ENCODE measurements at regions not wholly inside any gene's neighbourhood (a gene's known extent, or its start where the extent isn't known, plus 50 kb on each side); places are given as distances from the start of the nearest gene placed in this dataset.

- TF ChIP-seq CTCF (IDR thresholded peaks at IDR 0.05; ENCODE audit: low read depth, low read length, missing control alignments): no peak
- DNase-seq (ENCODE audit: low read depth): no peak
- in situ Hi-C loops (cut with HindIII; ENCODE audit: low sequenced_read_pairs): no loop called here
- no peak overlapping the region for H3K4me3 ChIP-seq (ENCODE audit: low read depth, low read length)
Observed at GRCh38 chrX:82675104-82675503, 833.0 kb upstream of the POU3F4 start.

GRCh38 chrX:82676386-82676785 is 831.7 kb upstream of the POU3F4 start:
- no peak for DNase-seq (ENCODE audit: low read depth)
- in situ Hi-C loops (cut with HindIII; ENCODE audit: low sequenced_read_pairs): no loop called here
- no peak overlapping the region for H3K4me3 ChIP-seq (ENCODE audit: low read depth, low read length)
- no peak for TF ChIP-seq CTCF (IDR thresholded peaks at IDR 0.05; ENCODE audit: low read depth, low read length, missing control alignments)

GRCh38 chrX:82677286-82677685 is 830.8 kb upstream of the POU3F4 start:
- in situ Hi-C loops (cut with HindIII; ENCODE audit: low sequenced_read_pairs): no loop called here
- TF ChIP-seq CTCF (IDR thresholded peaks at IDR 0.05; ENCODE audit: low read depth, low read length, missing control alignments): no peak
- DNase-seq (ENCODE audit: low read depth): no peak

GRCh38 chrX:82692991-82693390 is 815.1 kb upstream of the POU3F4 start:
- H3K4me3 ChIP-seq (ENCODE audit: low read depth, low read length): no peak overlapping the region
- in situ Hi-C loops (cut with HindIII; ENCODE audit: low sequenced_read_pairs): no loop called here
- no peak for DNase-seq (ENCODE audit: low read depth)
- no peak for TF ChIP-seq CTCF (IDR thresholded peaks at IDR 0.05; ENCODE audit: low read depth, low read length, missing control alignments)

More at GRCh38 chrX:82677286-82677685, 830.8 kb upstream of the POU3F4 start:
- no peak overlapping the region for H3K4me3 ChIP-seq (ENCODE audit: low read depth, low read length)

GRCh38 chrX:82695066-82695465 is 813.0 kb upstream of the POU3F4 start:
- H3K4me3 ChIP-seq (ENCODE audit: low read depth, low read length): no peak overlapping the region
- in situ Hi-C loops (cut with HindIII; ENCODE audit: low sequenced_read_pairs): no loop called here
- no peak for TF ChIP-seq CTCF (IDR thresholded peaks at IDR 0.05; ENCODE audit: low read depth, low read length, missing control alignments)
- DNase-seq (ENCODE audit: low read depth): no peak

- in situ Hi-C loops (cut with HindIII; ENCODE audit: low sequenced_read_pairs): no loop called here
- no peak overlapping the region for H3K4me3 ChIP-seq (ENCODE audit: low read depth, low read length)
- DNase-seq (ENCODE audit: low read depth): no peak
- TF ChIP-seq CTCF (IDR thresholded peaks at IDR 0.05; ENCODE audit: low read depth, low read length, missing control alignments): no peak
Observed at GRCh38 chrX:82703551-82703950, 804.5 kb upstream of the POU3F4 start.

GRCh38 chrX:82711457-82711856 is 796.6 kb upstream of the POU3F4 start:
- H3K4me3 ChIP-seq (ENCODE audit: low read depth, low read length): no peak overlapping the region
- no peak for TF ChIP-seq CTCF (IDR thresholded peaks at IDR 0.05; ENCODE audit: low read depth, low read length, missing control alignments)
- no peak for DNase-seq (ENCODE audit: low read depth)
- in situ Hi-C loops (cut with HindIII; ENCODE audit: low sequenced_read_pairs): no loop called here

All from astrocyte of the cerebellum (primary cell).